ENCODE measurements at regions not wholly inside any gene's neighbourhood (a gene's known extent, or its start where the extent isn't known, plus 50 kb on each side); places are given as distances from the start of the nearest gene placed in this dataset.

- ATAC-seq, result no peak
- no peaks in the 10 kb centered on the region for H3K9me3 ChIP-seq
- no peaks in the 10 kb centered on the region for H3K4me1 ChIP-seq
- no peaks in the 10 kb centered on the region for H3K27me3 ChIP-seq
- no peak overlapping the region for H3K4me3 ChIP-seq
- TF ChIP-seq CTCF (IDR thresholded peaks at IDR 0.05) (no peak), POLR2A (IDR thresholded peaks at IDR 0.05) (no peak), POLR2AphosphoS5 (IDR thresholded peaks at IDR 0.05) (no peak), EP300 (IDR thresholded peaks at IDR 0.05) (no peak)
- no peak overlapping the region for H3K27ac ChIP-seq
- no peaks in the 10 kb centered on the region for H3K36me3 ChIP-seq
Observed at GRCh38 chr11:109153836-109154235, 268.2 kb upstream of the C11orf87 start.

GRCh38 chr11:109155291-109155690 is 266.7 kb upstream of the C11orf87 start:
- Histone ChIP-seq H3K27me3 (no peaks in the 10 kb centered on the region), H3K4me1 (no peaks in the 10 kb centered on the region), H3K9me3 (no peaks in the 10 kb centered on the region), H3K27ac (no peak overlapping the region), H3K36me3 (no peaks in the 10 kb centered on the region), H3K4me3 (no peak overlapping the region)
- TF ChIP-seq CTCF (IDR thresholded peaks at IDR 0.05) (no peak), POLR2A (IDR thresholded peaks at IDR 0.05) (no peak), EP300 (IDR thresholded peaks at IDR 0.05) (no peak), POLR2AphosphoS5 (IDR thresholded peaks at IDR 0.05) (no peak)
- no peak for ATAC-seq

- H3K27me3 ChIP-seq, result no peaks in the 10 kb centered on the region
- no peak for ATAC-seq
Observed at GRCh38 chr11:109165035-109165434, 257.0 kb upstream of the C11orf87 start.

GRCh38 chr11:109166441-109166840 is 255.5 kb upstream of the C11orf87 start:
- Histone ChIP-seq H3K36me3 (no peaks in the 10 kb centered on the region), H3K9me3 (no peaks in the 10 kb centered on the region), H3K27ac (no peak overlapping the region), H3K4me1 (no peaks in the 10 kb centered on the region), H3K27me3 (no peaks in the 10 kb centered on the region), H3K4me3 (no peak overlapping the region)
- no peak for TF ChIP-seq EP300 (IDR thresholded peaks at IDR 0.05)
- no peak for TF ChIP-seq POLR2AphosphoS5 (IDR thresholded peaks at IDR 0.05)
- WGBS, 2 donors (ENCODE audit: low coverage in 1 of 2), result 68 to 79% methylated on average over 2 of the region's 2 CpGs
- no peak for ATAC-seq

More at GRCh38 chr11:109165035-109165434, 257.0 kb upstream of the C11orf87 start:
- 81 to 88% methylated on average over 3 of the region's 3 CpGs for WGBS, 2 donors (ENCODE audit: low coverage in 1 of 2)
- Histone ChIP-seq H3K4me3 (no peak overlapping the region), H3K4me1 (no peaks in the 10 kb centered on the region), H3K36me3 (no peaks in the 10 kb centered on the region), H3K27ac (no peak overlapping the region), H3K9me3 (no peaks in the 10 kb centered on the region)
- TF ChIP-seq POLR2AphosphoS5 (IDR thresholded peaks at IDR 0.05) (no peak), CTCF (IDR thresholded peaks at IDR 0.05) (no peak), EP300 (IDR thresholded peaks at IDR 0.05) (no peak), POLR2A (IDR thresholded peaks at IDR 0.05) (no peak)

GRCh38 chr11:109173504-109173903 is 248.5 kb upstream of the C11orf87 start:
- no peaks in the 10 kb centered on the region for H3K27me3 ChIP-seq
- no peak overlapping the region for H3K27ac ChIP-seq
- no peaks in the 10 kb centered on the region for H3K36me3 ChIP-seq
- no peaks in the 10 kb centered on the region for H3K4me1 ChIP-seq
- TF ChIP-seq POLR2AphosphoS5 (IDR thresholded peaks at IDR 0.05), result no peak
- no peak for TF ChIP-seq POLR2A (IDR thresholded peaks at IDR 0.05)
- TF ChIP-seq CTCF (IDR thresholded peaks at IDR 0.05), result no peak
- TF ChIP-seq EP300 (IDR thresholded peaks at IDR 0.05), result no peak
- ATAC-seq, result no peak
- no peak overlapping the region for H3K4me3 ChIP-seq
- no peaks in the 10 kb centered on the region for H3K9me3 ChIP-seq

- peaks cover 0 to 4% (median 0%) of the 10 kb centered on the region in 3 donors for H3K9me3 ChIP-seq
- H3K4me3 ChIP-seq, result no peak overlapping the region
- no peaks in the 10 kb centered on the region for H3K4me1 ChIP-seq
- no peaks in the 10 kb centered on the region for H3K36me3 ChIP-seq
- 77% methylated on average over 1 of the region's 1 CpG; no CpG with 5 or more reads in 1 of the 2 donors for WGBS, 2 donors (ENCODE audit: low coverage in 1 of 2)
- H3K27me3 ChIP-seq, result no peaks in the 10 kb centered on the region
- TF ChIP-seq POLR2AphosphoS5 (IDR thresholded peaks at IDR 0.05) (no peak), CTCF (IDR thresholded peaks at IDR 0.05) (no peak), EP300 (IDR thresholded peaks at IDR 0.05) (no peak), POLR2A (IDR thresholded peaks at IDR 0.05) (no peak)
- ATAC-seq, result no peak
- H3K27ac ChIP-seq, result no peak overlapping the region
Observed at GRCh38 chr11:109184376-109184775, 237.6 kb upstream of the C11orf87 start.

Measured in gastroesophageal sphincter (tissue), 4 donors.